ENCODE measurements at regions not wholly inside any gene's neighbourhood (a gene's known extent, or its start where the extent isn't known, plus 50 kb on each side); places are given as distances from the start of the nearest gene placed in this dataset.

DNA sequence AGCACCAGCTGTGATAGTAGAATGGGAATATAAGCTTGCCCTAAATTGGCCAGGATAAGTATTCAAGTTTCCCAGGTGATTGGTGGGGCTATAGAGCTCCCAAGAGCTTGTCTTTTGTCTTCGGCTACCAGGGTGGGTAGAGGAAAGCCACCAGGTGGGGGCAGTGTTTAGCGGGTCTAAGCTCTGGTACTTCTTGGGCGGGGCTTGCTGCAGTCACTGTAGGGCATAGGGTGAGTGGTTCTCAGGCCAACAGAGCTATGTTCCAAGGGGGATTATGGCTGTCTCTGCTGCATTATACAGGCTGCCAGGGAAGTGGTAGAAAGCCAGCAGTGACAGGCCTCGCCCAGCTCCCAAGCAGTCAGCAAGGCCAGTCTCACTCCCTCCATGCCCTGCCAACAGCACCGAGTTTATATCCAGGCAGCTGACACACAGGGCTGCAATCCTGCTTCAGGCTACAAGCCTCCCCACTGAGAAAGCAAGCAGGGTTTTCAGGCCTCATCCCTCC lies 110.7 kb downstream of the ZNF467 start:
- ChIA-PET CTCF (interaction anchor here (0.6 to 6.4 kb wide), 44 partner anchors 8 to 234 kb away, joined by 3 to 234 read pairs (median 6); a partner anchor contains a TSS), POLR2A (no interaction called here)
- intact Hi-C loops (cut with micrococcal nuclease) (loop anchor here (1.0 to 2.0 kb wide), 4 partner anchors 52 to 138 kb away; a partner anchor contains a TSS), dilution Hi-C loops (cut with MboI; ENCODE audit: extremely low pct_ligation_motif_present, low sequenced_read_pairs) (no loop called here)
- TF ChIP-seq, protein P1, sequence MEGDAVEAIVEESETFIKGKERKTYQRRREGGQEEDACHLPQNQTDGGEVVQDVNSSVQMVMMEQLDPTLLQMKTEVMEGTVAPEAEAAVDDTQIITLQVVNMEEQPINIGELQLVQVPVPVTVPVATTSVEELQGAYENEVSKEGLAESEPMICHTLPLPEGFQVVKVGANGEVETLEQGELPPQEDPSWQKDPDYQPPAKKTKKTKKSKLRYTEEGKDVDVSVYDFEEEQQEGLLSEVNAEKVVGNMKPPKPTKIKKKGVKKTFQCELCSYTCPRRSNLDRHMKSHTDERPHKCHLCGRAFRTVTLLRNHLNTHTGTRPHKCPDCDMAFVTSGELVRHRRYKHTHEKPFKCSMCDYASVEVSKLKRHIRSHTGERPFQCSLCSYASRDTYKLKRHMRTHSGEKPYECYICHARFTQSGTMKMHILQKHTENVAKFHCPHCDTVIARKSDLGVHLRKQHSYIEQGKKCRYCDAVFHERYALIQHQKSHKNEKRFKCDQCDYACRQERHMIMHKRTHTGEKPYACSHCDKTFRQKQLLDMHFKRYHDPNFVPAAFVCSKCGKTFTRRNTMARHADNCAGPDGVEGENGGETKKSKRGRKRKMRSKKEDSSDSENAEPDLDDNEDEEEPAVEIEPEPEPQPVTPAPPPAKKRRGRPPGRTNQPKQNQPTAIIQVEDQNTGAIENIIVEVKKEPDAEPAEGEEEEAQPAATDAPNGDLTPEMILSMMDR (IDR thresholded peaks at IDR 0.05; ENCODE audit: extremely low read depth in 1 of 2, insufficient read depth in 1 of 2, low read depth in 1 of 2, low read length in 2 of 2), result peak; percentile 55 to 66
- no peak for TF ChIP-seq JUN (IDR thresholded peaks at IDR 0.05; ENCODE audit: borderline replicate concordance, insufficient read depth, insufficient read length, low read depth)
- H2AFZ ChIP-seq (ENCODE audit: low read depth, low read length), result no peak overlapping the region
- no peaks in the 10 kb centered on the region for H3K36me3 ChIP-seq (ENCODE audit: control insufficient read depth in 2 of 2, extremely low read depth in 1 of 2, insufficient read depth in 2 of 2, low read length in 2 of 2)
- no peaks in the 10 kb centered on the region for H3K9me1 ChIP-seq (replicated peaks; ENCODE audit: control insufficient read depth, extremely low read depth, insufficient read depth, low read length)
- H3K27ac ChIP-seq (ENCODE audit: insufficient read depth, low read depth, low read length), result no peak overlapping the region
- DNase-seq (ENCODE audit: low read depth, low spot score) (peak; percentile 66), FAIRE-seq (peak; percentile 71)
- H3K4me1 ChIP-seq (ENCODE audit: control insufficient read depth, extremely low read depth, insufficient read depth, low read length), result no peaks in the 10 kb centered on the region
- peaks cover 0 to 16% of the 10 kb centered on the region in 2 experiments for H3K27me3 ChIP-seq (ENCODE audit: control insufficient read depth in 2 of 2, insufficient read depth in 2 of 2, low read length in 2 of 2)
- H3K9ac ChIP-seq (replicated peaks; ENCODE audit: extremely low read depth, insufficient read depth, low read length), result no peak overlapping the region
- no peak overlapping the region for H3K4me3 ChIP-seq (replicated peaks in 1 of 3; ENCODE audit: insufficient read depth in 1 of 3, low read depth in 1 of 3, low read length in 3 of 3)
- no peaks in the 10 kb centered on the region for H4K20me1 ChIP-seq (replicated peaks; ENCODE audit: control insufficient read depth, extremely low read depth, insufficient read depth, low read length)
- H3K9me3 ChIP-seq (replicated peaks; ENCODE audit: control insufficient read depth, insufficient read depth, low read length), result no peaks in the 10 kb centered on the region
- no peaks in the 10 kb centered on the region for H3K79me2 ChIP-seq (ENCODE audit: control insufficient read depth, insufficient read depth, low read length)
- no peak overlapping the region for H3K4me2 ChIP-seq (ENCODE audit: insufficient read depth, low read length)
- no TSS peak for BruUV-seq (replicated peaks)

- Histone ChIP-seq H3K79me2 (ENCODE audit: control insufficient read depth, insufficient read depth, low read length) (no peaks in the 10 kb centered on the region), H3K4me2 (ENCODE audit: insufficient read depth, low read length) (no peak overlapping the region), H3K9me1 (replicated peaks; ENCODE audit: control insufficient read depth, extremely low read depth, insufficient read depth, low read length) (no peaks in the 10 kb centered on the region), H2AFZ (ENCODE audit: low read depth, low read length) (no peak overlapping the region), H3K9ac (replicated peaks; ENCODE audit: extremely low read depth, insufficient read depth, low read length) (no peak overlapping the region), H3K9me3 (replicated peaks; ENCODE audit: control insufficient read depth, insufficient read depth, low read length) (no peaks in the 10 kb centered on the region), H3K4me1 (ENCODE audit: control insufficient read depth, extremely low read depth, insufficient read depth, low read length) (no peaks in the 10 kb centered on the region), H3K27me3 (ENCODE audit: control insufficient read depth in 2 of 2, insufficient read depth in 2 of 2, low read length in 2 of 2) (no peaks in the 10 kb centered on the region), H3K27ac (ENCODE audit: insufficient read depth, low read depth, low read length) (no peak overlapping the region), H3K4me3 (replicated peaks in 1 of 3; ENCODE audit: insufficient read depth in 1 of 3, low read depth in 1 of 3, low read length in 3 of 3) (no peak overlapping the region), H3K36me3 (ENCODE audit: control insufficient read depth in 2 of 2, extremely low read depth in 1 of 2, insufficient read depth in 2 of 2, low read length in 2 of 2) (no peaks in the 10 kb centered on the region), H4K20me1 (replicated peaks; ENCODE audit: control insufficient read depth, extremely low read depth, insufficient read depth, low read length) (no peaks in the 10 kb centered on the region)
- POLR2A ChIA-PET, result no interaction called here
- dilution Hi-C loops (cut with MboI; ENCODE audit: extremely low pct_ligation_motif_present, low sequenced_read_pairs), result no loop called here
- no peak for DNase-seq (ENCODE audit: low read depth, low spot score)
- no peak for FAIRE-seq
- BruUV-seq (replicated peaks), result no TSS peak
- CTCF ChIA-PET, result interaction anchor here (1.4 kb wide), 1 partner anchor 116 kb away, joined by 3 read pairs; no protein-coding TSS in a partner anchor
- TF ChIP-seq EZH2 (IDR thresholded peaks at IDR 0.05; ENCODE audit: borderline replicate concordance, low read depth, low read length, severe bottlenecking) (no peak), FOS (IDR thresholded peaks at IDR 0.05; ENCODE audit: borderline replicate concordance, insufficient read depth, low read length) (no peak), GATA2 (IDR thresholded peaks at IDR 0.05; ENCODE audit: insufficient read depth, insufficient read length, low read depth, low read length) (no peak), JUN (IDR thresholded peaks at IDR 0.05; ENCODE audit: borderline replicate concordance, insufficient read depth, insufficient read length, low read depth) (no peak), MAX (IDR thresholded peaks at IDR 0.05; ENCODE audit: insufficient read depth, insufficient read length) (no peak), POLR2A (IDR thresholded peaks at IDR 0.05; ENCODE audit: low read depth, low read length) (no peak)
- TF ChIP-seq, protein P1 (IDR thresholded peaks at IDR 0.05; ENCODE audit: extremely low read depth in 1 of 2, insufficient read depth in 1 of 2, low read depth in 1 of 2, low read length in 2 of 2), result no peak
- intact Hi-C loops (cut with micrococcal nuclease), result no loop called here
Observed at GRCh38 chr7:149655784-149656183, 117.6 kb downstream of the ZNF467 start.
